Gastrocnemius medialis (tissue), 4 donors: ENCODE measurements at regions not wholly inside any gene's neighbourhood (a gene's known extent, or its start where the extent isn't known, plus 50 kb on each side); places are given as distances from the start of the nearest gene placed in this dataset.

ENCODE experiments used
- ATAC-seq, 2 donors: fragments of 150-250 bp; one replicate each; pipeline ENCODE4 v1.9.1; 2016
- DNase-seq, 2 donors: peaks; one replicate each; pipeline ENCODE4 v3.0.0-alpha.2; 2019
- H3K27ac ChIP-seq, 4 donors: fragments of 200-600 bp; sonication (generic); 1 replicate in 1 of 4; 2 replicates in 3 of 4; pipeline ENCODE4 v1.5.1; 2016 to 2018; ENCODE audit warnings: mild to moderate bottlenecking in 2 of 4, moderate library complexity in 1 of 4
- H3K27me3 ChIP-seq, 3 donors: fragments of 200-600 bp; sonication (generic) in 2 of 3; 1 replicate in 1 of 3; 2 replicates in 2 of 3; pipeline versions ENCODE4 v1.5.1 to v1.6.0; 2016 to 2019; ENCODE audit warnings: mild to moderate bottlenecking in 1 of 3, moderate library complexity in 1 of 3
- H3K36me3 ChIP-seq, 2 donors: fragments of 200-600 bp; sonication (generic) in 1 of 2; one replicate each; pipeline ENCODE4 v1.5.1; 2017 to 2018
- H3K4me1 ChIP-seq, 2 donors: fragments of 200-600 bp; sonication (generic) in 1 of 2; one replicate each; pipeline ENCODE4 v1.5.1; 2016 to 2017; ENCODE audit warnings: mild to moderate bottlenecking in 2 of 2
- H3K4me3 ChIP-seq, 4 donors: fragments of 200-600 bp; sonication (generic) in 3 of 4; 1 replicate in 1 of 4; 2 replicates in 3 of 4; pipeline ENCODE4 v1.5.1; 2016 to 2019; ENCODE audit warnings: mild to moderate bottlenecking in 2 of 4
- H3K9me3 ChIP-seq, 3 donors: fragments of 200-600 bp; sonication (generic) in 2 of 3; 1 replicate in 1 of 3; 2 replicates in 2 of 3; pipeline ENCODE4 v1.5.1; 2016 to 2019
- POLR2A ChIP-seq, 2 donors: fragments of 450-650 bp; IDR thresholded peaks; one replicate each; pipeline ENCODE4 v1.6.1; 2017; ENCODE audit warnings: antibody characterized with exemption in 2 of 2, mild to moderate bottlenecking in 2 of 2, moderate library complexity in 2 of 2
- in situ Hi-C, 4 donors: fragments of 200-750 bp; cut with MboI; loops; one replicate each; pipeline versions ENCODE4 v1.15.0 to v1.8.0; 2017; ENCODE audit warnings: low sequenced_read_pairs in 4 of 4
- intact Hi-C: fragments of 100-400 bp; cut with DNase I; formaldehyde crosslinking; loops from one replicate; pipeline ENCODE4 v1.15.1; 2023; ENCODE audit warnings: low total_unique reads
- TF ChIP-seq, protein P1 (sequence below), 5 experiments: fragments of 450-650 bp in 3 of 5; fragments of 200-600 bp in 2 of 5; sonication (generic) in 2 of 5; IDR thresholded peaks in 4 of 5; conservative IDR thresholded peaks in 1 of 5; 1 replicate in 4 of 5; 2 replicates in 1 of 5; pipeline ENCODE4 v1.5.1; 2016 to 2019; ENCODE audit warnings: antibody characterized with exemption in 5 of 5, mild to moderate bottlenecking in 3 of 5, moderate library complexity in 3 of 5

GRCh38 chr16:65895906-65896305 lies 470.6 kb upstream of the CDH5 start:
- in situ Hi-C loops: no loop called here
- intact Hi-C loops: no loop called here

GRCh38 chr16:65895486-65895885 lies 471.0 kb upstream of the CDH5 start:
- Histone ChIP-seq H3K36me3 (no peaks in the 10 kb centered on the region), H3K4me3 (no peak overlapping the region), H3K27me3 (no peaks in the 10 kb centered on the region), H3K4me1 (no peaks in the 10 kb centered on the region), H3K9me3 (no peaks in the 10 kb centered on the region), H3K27ac (no peak overlapping the region)
- no peak for DNase-seq
- no peak for TF ChIP-seq POLR2A (IDR thresholded peaks at IDR 0.05)
- TF ChIP-seq, protein P1, sequence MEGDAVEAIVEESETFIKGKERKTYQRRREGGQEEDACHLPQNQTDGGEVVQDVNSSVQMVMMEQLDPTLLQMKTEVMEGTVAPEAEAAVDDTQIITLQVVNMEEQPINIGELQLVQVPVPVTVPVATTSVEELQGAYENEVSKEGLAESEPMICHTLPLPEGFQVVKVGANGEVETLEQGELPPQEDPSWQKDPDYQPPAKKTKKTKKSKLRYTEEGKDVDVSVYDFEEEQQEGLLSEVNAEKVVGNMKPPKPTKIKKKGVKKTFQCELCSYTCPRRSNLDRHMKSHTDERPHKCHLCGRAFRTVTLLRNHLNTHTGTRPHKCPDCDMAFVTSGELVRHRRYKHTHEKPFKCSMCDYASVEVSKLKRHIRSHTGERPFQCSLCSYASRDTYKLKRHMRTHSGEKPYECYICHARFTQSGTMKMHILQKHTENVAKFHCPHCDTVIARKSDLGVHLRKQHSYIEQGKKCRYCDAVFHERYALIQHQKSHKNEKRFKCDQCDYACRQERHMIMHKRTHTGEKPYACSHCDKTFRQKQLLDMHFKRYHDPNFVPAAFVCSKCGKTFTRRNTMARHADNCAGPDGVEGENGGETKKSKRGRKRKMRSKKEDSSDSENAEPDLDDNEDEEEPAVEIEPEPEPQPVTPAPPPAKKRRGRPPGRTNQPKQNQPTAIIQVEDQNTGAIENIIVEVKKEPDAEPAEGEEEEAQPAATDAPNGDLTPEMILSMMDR (IDR thresholded peaks at IDR 0.05 in 4 of 5, conservative IDR thresholded peaks at IDR 0.05 in 1 of 5): no peak
- intact Hi-C loops: no loop called here
- ATAC-seq: no peak
- in situ Hi-C loops: no loop called here

More at GRCh38 chr16:65895906-65896305, 470.6 kb upstream of the CDH5 start:
- H3K4me1 ChIP-seq: no peaks in the 10 kb centered on the region
- H3K27me3 ChIP-seq: no peaks in the 10 kb centered on the region
- no peaks in the 10 kb centered on the region for H3K36me3 ChIP-seq
- H3K9me3 ChIP-seq: no peaks in the 10 kb centered on the region
- H3K4me3 ChIP-seq: no peak overlapping the region
- H3K27ac ChIP-seq: no peak overlapping the region
- DNase-seq: no peak
- TF ChIP-seq POLR2A (IDR thresholded peaks at IDR 0.05): no peak
- TF ChIP-seq, protein P1 (IDR thresholded peaks at IDR 0.05 in 4 of 5, conservative IDR thresholded peaks at IDR 0.05 in 1 of 5): no peak
- no peak for ATAC-seq

GRCh38 chr16:65890203-65890602 lies 476.3 kb upstream of the CDH5 start:
- intact Hi-C loops: no loop called here
- H3K27ac ChIP-seq: no peak overlapping the region
- H3K9me3 ChIP-seq: no peaks in the 10 kb centered on the region
- H3K4me1 ChIP-seq: no peaks in the 10 kb centered on the region
- H3K27me3 ChIP-seq: no peaks in the 10 kb centered on the region
- in situ Hi-C loops: no loop called here
- ATAC-seq: no peak
- TF ChIP-seq POLR2A (IDR thresholded peaks at IDR 0.05): no peak
- TF ChIP-seq, protein P1 (IDR thresholded peaks at IDR 0.05 in 4 of 5, conservative IDR thresholded peaks at IDR 0.05 in 1 of 5): no peak
- H3K36me3 ChIP-seq: no peaks in the 10 kb centered on the region
- no peak for DNase-seq
- H3K4me3 ChIP-seq: no peak overlapping the region

DNA sequence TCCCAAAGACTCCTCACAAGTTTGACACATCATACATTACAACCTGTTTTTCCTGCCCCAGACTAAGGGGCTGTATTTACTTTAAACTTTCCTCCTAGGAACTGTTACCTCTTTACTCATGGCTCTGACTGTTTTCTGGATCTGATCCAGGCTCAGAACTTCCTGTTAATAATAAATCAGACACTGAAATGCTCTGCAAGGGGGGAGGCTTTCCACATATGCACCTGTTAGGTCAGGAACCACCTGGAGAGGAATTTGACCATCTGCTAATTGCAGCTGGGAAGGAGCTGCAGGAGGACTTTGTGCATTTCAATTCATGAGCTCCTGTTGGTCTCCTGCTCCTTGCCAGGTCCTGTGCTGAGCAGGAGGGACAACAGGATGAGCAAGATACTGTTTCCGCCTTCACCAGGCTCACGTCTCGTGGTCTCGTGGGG lies 476.9 kb upstream of the CDH5 start:
- in situ Hi-C loops: no loop called here
- TF ChIP-seq POLR2A (IDR thresholded peaks at IDR 0.05): no peak
- TF ChIP-seq, protein P1 (IDR thresholded peaks at IDR 0.05 in 4 of 5, conservative IDR thresholded peaks at IDR 0.05 in 1 of 5): no peak
- Histone ChIP-seq H3K9me3 (no peaks in the 10 kb centered on the region), H3K4me1 (no peaks in the 10 kb centered on the region), H3K36me3 (no peaks in the 10 kb centered on the region), H3K27me3 (no peaks in the 10 kb centered on the region), H3K4me3 (no peak overlapping the region), H3K27ac (no peak overlapping the region)
- no peak for DNase-seq
- ATAC-seq: no peak
- intact Hi-C loops: no loop called here

DNA sequence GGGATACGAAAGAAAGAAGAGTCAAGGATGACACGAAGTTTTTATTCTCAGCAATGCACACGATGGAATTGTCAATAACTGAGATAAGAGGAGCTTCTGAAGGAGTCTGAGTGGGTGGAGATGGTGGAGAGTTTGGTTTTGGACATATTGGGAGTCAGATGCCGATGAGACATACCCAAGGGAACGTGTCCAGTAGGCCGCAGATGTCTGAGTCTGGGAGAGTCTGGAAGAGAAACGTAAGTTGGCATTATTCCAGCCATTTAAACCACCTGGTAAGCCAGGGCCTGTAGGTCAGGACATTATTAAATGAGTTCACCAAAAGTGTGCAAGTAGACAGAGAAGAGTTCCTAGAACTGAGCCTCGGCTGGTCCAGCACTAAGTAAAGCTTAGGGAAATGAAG lies 478.3 kb upstream of the CDH5 start:
- ATAC-seq (no peak), DNase-seq (no peak)
- in situ Hi-C loops: no loop called here
- Histone ChIP-seq H3K4me3 (no peak overlapping the region), H3K27me3 (no peaks in the 10 kb centered on the region), H3K36me3 (no peaks in the 10 kb centered on the region), H3K9me3 (no peaks in the 10 kb centered on the region), H3K4me1 (no peaks in the 10 kb centered on the region), H3K27ac (no peak overlapping the region)
- TF ChIP-seq, protein P1 (IDR thresholded peaks at IDR 0.05 in 4 of 5, conservative IDR thresholded peaks at IDR 0.05 in 1 of 5): no peak
- TF ChIP-seq POLR2A (IDR thresholded peaks at IDR 0.05): no peak
- intact Hi-C loops: no loop called here
